GM18907 (cell line): ENCODE measurements at regions not wholly inside any gene's neighbourhood (a gene's known extent, or its start where the extent isn't known, plus 50 kb on each side); places are given as distances from the start of the nearest gene placed in this dataset.

Source experiments
- ATAC-seq: cut with Tn5 transposase; IDR thresholded peaks from one replicate; pipeline ENCODE4 v1.9.1; 2021; ENCODE audit warnings: mild to moderate bottlenecking, moderate library complexity; ENCODE audit not compliant: unreplicated experiment

- no peak for ATAC-seq
These were observed 269.1 kb upstream of the GLI3 start for GRCh38 chr7:42506097-42506496.

GRCh38 chr7:42502022-42502421, 265.0 kb upstream of the GLI3 start:
- no peak for ATAC-seq

DNA sequence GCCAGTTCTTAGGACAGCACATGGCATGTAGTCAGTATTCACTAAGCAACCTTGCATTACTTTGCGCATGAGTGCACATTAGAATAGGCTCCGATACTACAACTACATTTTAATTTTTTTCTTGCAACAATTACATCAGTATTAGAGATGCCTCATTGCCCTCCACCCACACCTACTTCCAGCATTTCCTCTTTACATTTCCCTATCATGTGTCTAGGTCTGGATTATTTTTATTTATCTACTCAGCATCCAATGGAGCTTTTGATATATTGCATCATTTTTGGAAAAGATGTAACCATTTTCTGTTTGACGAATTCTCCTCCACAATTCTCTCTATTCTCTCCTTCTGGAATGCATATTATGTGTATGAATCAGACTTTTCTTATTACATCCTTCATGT, 258.2 kb upstream of the GLI3 start:
- no peak for ATAC-seq

GRCh38 chr7:42494736-42495135, 257.7 kb upstream of the GLI3 start:
- no peak for ATAC-seq

DNA sequence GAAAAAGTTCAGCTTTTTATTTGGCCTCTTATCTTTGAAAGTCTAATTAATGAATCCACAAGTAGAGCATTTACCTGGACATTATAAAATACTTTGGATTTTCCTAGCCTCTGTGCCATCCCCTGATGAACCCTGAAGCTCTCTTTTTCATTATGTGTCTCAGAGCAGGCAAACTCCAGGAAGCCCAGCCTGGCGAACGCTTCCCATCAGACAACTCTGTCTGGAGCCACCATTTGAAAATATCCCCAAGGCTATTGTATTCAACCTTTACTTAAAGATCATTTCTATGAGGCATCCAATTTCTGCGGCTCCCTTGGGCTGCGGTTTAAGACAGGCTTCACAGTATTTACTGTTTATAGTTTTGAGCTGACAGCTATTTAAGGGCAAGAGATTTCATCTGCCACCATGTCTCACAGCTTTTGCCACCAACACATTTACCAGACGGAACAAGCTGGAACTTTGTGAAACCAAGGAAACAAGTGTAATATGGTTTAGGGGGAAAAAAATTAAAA, 257.2 kb upstream of the GLI3 start:
- no peak for ATAC-seq

GRCh38 chr7:42493436-42494198, 256.6 kb upstream of the GLI3 start:
- ATAC-seq, result no peak

DNA sequence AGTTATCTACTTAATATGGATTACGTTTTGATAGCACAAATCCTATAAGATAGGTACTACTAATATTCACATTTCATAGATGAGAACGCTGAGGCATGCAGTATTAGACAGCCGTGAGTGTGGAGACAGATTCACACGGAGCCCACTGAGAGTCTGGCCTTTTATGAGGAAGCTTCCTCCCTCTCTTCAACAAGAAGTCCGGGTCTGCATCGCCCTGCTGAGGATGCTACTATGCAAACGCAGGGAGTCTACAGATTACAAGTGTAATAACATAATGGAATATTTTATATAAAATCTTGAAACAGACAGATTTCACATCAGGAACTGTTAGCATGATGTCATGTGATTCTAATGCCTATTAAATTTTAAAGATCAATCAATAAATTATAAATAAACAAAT, 255.9 kb upstream of the GLI3 start:
- no peak for ATAC-seq

DNA sequence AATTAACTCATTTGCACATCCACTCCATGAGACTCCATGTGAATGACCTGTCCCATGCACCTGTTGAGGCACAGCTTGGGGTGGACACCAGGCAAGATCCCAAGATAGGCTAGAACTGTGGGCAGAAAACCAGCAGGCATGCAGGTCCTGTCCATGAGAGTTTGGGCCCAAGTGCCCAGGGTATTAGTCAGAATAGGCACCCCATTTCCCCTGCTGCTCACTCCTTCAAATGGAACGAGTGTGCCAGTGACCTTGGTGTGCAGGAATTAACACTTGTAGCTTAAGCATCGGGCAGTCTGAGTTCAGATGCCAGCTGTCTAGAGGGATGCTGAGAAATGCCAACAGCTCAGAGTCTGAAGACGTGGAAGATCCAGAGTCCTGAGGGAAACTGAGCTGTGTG, 254.1 kb upstream of the GLI3 start:
- ATAC-seq, result no peak

DNA sequence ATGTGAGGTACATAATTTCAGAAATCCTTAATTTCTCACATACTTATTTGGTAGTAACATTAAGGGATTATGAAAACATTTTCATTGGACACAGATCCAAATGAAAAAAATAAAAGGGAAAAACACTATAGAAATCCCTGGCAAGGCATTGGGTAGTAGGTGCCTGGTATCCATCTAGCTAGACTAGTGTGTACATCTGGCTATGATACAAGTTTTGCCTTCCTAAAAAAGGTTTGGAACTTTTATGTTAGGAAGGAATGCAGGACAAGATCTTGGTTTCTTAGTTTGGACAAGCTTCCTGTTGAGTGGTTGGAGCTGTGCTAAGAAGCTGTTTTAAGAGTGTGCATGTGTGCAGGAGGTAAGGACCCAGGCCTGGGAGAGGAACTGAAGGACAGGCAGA, 252.3 kb upstream of the GLI3 start:
- no peak for ATAC-seq

DNA sequence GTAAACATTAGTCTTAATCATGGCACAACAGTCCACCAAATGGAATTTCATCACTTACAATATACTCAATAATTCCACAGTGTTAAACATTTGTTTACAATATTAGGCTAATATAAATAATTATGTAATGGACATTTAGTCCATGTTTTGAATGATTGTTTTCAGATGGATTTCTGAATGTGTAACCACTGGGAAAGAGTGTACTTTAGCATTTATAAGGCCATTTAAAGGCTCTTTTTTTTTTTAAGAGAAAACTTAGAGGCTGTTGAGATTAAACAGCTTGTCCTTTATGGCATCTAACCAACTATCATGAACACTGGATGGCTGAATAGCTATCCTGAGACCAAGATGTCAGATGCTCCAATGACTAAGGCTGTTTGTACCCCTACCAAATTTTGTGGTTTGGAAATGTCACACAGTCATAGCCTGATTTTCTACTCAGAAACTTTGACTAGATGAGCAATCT, 248.3 kb upstream of the GLI3 start:
- ATAC-seq, result no peak

GRCh38 chr7:42483886-42484285, 246.9 kb upstream of the GLI3 start:
- no peak for ATAC-seq

GRCh38 chr7:42479816-42480633, 243.0 kb upstream of the GLI3 start:
- no peak for ATAC-seq

GRCh38 chr7:42479452-42479815, 242.4 kb upstream of the GLI3 start:
- ATAC-seq, result no peak

GRCh38 chr7:42478717-42479116, 241.7 kb upstream of the GLI3 start:
- ATAC-seq, result no peak

GRCh38 chr7:42476255-42476654, 239.2 kb upstream of the GLI3 start:
- no peak for ATAC-seq

GRCh38 chr7:42475082-42475481, 238.1 kb upstream of the GLI3 start:
- ATAC-seq, result no peak

GRCh38 chr7:42473099-42473498, 236.1 kb upstream of the GLI3 start:
- no peak for ATAC-seq

DNA sequence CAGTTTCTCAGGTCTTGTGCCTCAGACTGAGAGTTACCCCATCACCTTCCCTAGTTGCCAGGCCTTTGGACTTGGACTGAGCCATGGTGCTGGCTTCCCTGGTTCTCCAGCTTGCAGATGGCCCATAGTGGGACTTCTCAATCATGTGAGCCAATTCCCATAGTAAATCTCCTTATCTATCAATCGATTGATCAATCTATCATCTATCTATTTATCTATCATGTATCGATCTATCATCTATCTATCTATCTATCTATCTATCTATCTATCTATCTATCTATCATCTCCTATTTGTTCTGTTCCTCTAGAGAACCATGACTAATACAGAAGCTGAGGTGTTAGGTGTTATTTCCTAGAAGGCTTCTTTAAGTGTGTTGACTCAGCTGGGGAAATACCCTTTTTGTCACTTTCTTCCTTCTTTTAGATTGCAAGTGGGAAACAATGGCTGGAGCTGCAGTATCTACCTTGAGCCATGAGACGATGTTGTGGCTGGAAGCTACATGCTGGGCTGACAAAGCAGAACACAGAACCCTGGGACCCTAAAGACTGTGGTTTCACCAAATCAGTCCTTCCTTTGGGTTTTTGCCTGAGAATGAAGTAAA, 234.7 kb upstream of the GLI3 start:
- no peak for ATAC-seq

- no peak for ATAC-seq
These were observed 232.3 kb upstream of the GLI3 start for GRCh38 chr7:42469341-42469740.

DNA sequence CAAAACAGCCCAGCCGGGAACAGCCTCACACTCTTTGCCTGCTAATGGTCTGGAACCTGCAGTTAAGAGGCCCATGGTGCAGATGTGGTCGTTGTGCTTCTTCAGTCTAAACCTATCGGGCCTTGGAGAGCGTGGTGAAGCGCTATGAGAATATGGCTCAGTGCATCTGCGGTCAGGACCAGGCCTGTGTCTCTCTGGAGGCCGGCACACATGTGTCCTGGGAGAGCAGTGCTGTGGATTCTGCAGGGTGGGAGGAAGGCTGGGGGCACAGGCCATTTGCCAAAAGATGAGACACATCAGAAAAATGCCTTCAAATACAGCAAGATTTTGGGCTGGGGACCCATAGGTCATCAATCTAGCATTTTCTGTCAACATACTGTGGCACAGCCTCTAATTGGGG, 231.5 kb upstream of the GLI3 start:
- no peak for ATAC-seq

GRCh38 chr7:42461537-42461936, 224.5 kb upstream of the GLI3 start:
- ATAC-seq, result no peak

GRCh38 chr7:42460933-42461332, 223.9 kb upstream of the GLI3 start:
- ATAC-seq, result no peak
